GM10248 (cell line): ENCODE measurements at regions not wholly inside any gene's neighbourhood (a gene's known extent, or its start where the extent isn't known, plus 50 kb on each side); places are given as distances from the start of the nearest gene placed in this dataset.

Experiments
- CTCF ChIA-PET: fragments of 300-600 bp; sonication (Branson Sonifier 250); formaldehyde crosslinking; extraction: SDS; loops from one replicate; lab custom pipeline; 2021; ENCODE audit warnings: antibody characterized with exemption; lab: Yijun Ruan, JAX
- POLR2A ChIA-PET: fragments of 350-650 bp; sonication (Branson Sonifier 250); formaldehyde crosslinking; extraction: SDS; loops from one replicate; lab custom pipeline; 2020; ENCODE audit warnings: antibody characterized with exemption; lab: Yijun Ruan, JAX
- DNase-seq: peaks from one replicate; pipeline ENCODE4 v3.0.0; 2012; ENCODE audit errors: extremely low spot score
- CTCF ChIP-seq: IDR thresholded peaks from 2 replicates; pipeline ENCODE4 v1.5.1; 2012; ENCODE audit warnings: mild to moderate bottlenecking, low read depth; ENCODE audit errors: extremely low read depth, missing control alignments, control extremely low read depth

GRCh38 chr11:45450189-45450588 lies 164.0 kb upstream of the SYT13 start:
- ChIA-PET POLR2A (no interaction called here), CTCF (no interaction called here)
- DNase-seq: no peak
- no peak for TF ChIP-seq CTCF

GRCh38 chr11:45449036-45449601 lies 163.0 kb upstream of the SYT13 start:
- TF ChIP-seq CTCF: no peak
- CTCF ChIA-PET: no interaction called here
- no peak for DNase-seq
- POLR2A ChIA-PET: no interaction called here

- no peak for TF ChIP-seq CTCF
- DNase-seq: no peak
- ChIA-PET POLR2A (no interaction called here), CTCF (no interaction called here)
Observed at GRCh38 chr11:45448561-45448960, 162.4 kb upstream of the SYT13 start.

DNA sequence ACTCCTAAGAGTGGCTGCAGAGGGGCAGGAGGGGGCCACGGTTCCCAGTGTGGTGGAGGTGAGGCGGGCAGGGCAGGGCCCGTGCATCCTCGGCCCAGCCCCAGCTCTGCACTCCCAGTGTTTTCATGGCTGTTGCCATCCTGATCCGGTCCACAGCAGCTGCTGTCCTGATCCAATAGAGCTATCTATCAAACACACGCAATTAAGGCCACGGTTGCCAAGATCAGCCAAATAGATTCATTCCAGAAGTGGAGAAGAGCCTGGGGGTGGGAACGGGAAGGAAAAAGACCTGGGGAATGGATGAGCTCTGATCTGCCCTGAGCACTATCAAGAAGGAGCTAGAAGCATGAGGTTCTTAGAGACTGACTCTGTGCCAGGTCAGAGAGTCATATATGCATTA lies 160.9 kb upstream of the SYT13 start:
- ChIA-PET POLR2A (no interaction called here), CTCF (no interaction called here)
- TF ChIP-seq CTCF: no peak
- no peak for DNase-seq

- ChIA-PET CTCF (no interaction called here), POLR2A (no interaction called here)
- no peak for TF ChIP-seq CTCF
- no peak for DNase-seq
Observed at GRCh38 chr11:45446434-45446833, 160.3 kb upstream of the SYT13 start.

DNA sequence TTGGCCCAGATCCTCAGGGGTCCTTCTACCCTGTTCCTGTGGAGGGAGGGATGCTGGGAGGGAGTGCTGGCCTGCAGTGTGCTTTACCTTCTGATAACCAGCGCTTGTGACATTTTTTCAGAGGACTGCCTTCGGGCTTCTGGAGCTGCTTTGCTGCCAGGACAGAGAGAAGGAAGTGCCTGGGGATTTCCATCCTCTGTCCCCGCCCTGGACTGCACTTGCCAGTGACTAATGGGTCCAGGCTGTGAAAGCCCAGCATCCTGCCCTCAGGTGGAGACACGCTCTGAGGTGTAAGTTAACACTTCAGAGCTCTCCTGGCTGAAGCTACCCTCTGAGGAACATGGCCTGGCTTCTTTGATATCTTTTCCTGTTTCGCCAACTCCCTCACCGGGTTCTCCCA lies 158.7 kb upstream of the SYT13 start:
- no peak for DNase-seq
- ChIA-PET POLR2A (no interaction called here), CTCF (no interaction called here)
- TF ChIP-seq CTCF: no peak

DNA sequence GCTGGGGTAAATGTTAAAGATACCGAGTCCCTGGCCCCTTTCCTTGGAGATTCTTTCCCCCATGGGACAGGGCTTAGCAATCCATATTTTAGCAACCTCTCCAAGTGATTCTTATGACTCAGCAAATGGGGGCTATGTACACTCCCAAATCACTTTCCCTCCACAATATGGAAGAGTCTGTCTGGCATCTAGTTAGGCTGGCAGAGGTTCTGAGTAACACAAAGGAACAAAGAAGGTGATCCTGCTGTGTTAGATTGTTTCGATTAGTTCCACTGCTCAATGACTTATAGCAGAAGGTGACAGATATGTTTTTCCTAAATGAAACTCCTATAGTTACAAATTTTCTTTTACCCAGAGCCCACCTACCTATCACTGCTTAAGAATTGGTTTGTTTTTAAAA lies 154.0 kb upstream of the SYT13 start:
- no peak for DNase-seq
- no peak for TF ChIP-seq CTCF
- ChIA-PET POLR2A (no interaction called here), CTCF (no interaction called here)
